GM18519 (cell line): ENCODE measurements at regions not wholly inside any gene's neighbourhood (a gene's known extent, or its start where the extent isn't known, plus 50 kb on each side); places are given as distances from the start of the nearest gene placed in this dataset.

Source experiments
- ATAC-seq: cut with Tn5 transposase; IDR thresholded peaks from one replicate; pipeline ENCODE4 v1.9.1; 2021; ENCODE audit warnings: mild to moderate bottlenecking, moderate library complexity; ENCODE audit not compliant: unreplicated experiment, low FRiP score

GRCh38 chr11:103619938-103620337 lies 416.5 kb upstream of the DDI1 start:
- no peak for ATAC-seq

GRCh38 chr11:103622296-103622695 lies 414.1 kb upstream of the DDI1 start:
- ATAC-seq = no peak

- peak; percentile 54 for ATAC-seq
Observed at GRCh38 chr11:103623933-103624332, 412.5 kb upstream of the DDI1 start.

- no peak for ATAC-seq
Observed at GRCh38 chr11:103624708-103625623, 411.5 kb upstream of the DDI1 start.

- ATAC-seq = no peak
Observed at GRCh38 chr11:103625624-103625965, 410.8 kb upstream of the DDI1 start.

GRCh38 chr11:103628121-103628520 lies 408.3 kb upstream of the DDI1 start:
- ATAC-seq = no peak

- no peak for ATAC-seq
Observed at GRCh38 chr11:103631841-103632240, 404.6 kb upstream of the DDI1 start.

- ATAC-seq = no peak
Observed at GRCh38 chr11:103633068-103633788, 403.2 kb upstream of the DDI1 start.

GRCh38 chr11:103633819-103634590 lies 402.4 kb upstream of the DDI1 start:
- ATAC-seq = no peak

- ATAC-seq = no peak
Observed at GRCh38 chr11:103636232-103636631, 400.2 kb upstream of the DDI1 start.

- ATAC-seq = no peak
Observed at GRCh38 chr11:103637295-103637694, 399.1 kb upstream of the DDI1 start.

GRCh38 chr11:103637831-103638230 lies 398.6 kb upstream of the DDI1 start:
- no peak for ATAC-seq

GRCh38 chr11:103644676-103645075 lies 391.8 kb upstream of the DDI1 start:
- ATAC-seq = no peak

GRCh38 chr11:103648054-103648453 lies 388.4 kb upstream of the DDI1 start:
- ATAC-seq = no peak

GRCh38 chr11:103648670-103649400 lies 387.6 kb upstream of the DDI1 start:
- ATAC-seq = peak; percentile 63

- no peak for ATAC-seq
Observed at GRCh38 chr11:103649401-103649895, 387.0 kb upstream of the DDI1 start.

GRCh38 chr11:103650330-103650729 lies 386.1 kb upstream of the DDI1 start:
- ATAC-seq = no peak

- no peak for ATAC-seq
Observed at GRCh38 chr11:103651341-103651998, 385.0 kb upstream of the DDI1 start.

- ATAC-seq = no peak
Observed at GRCh38 chr11:103652013-103652412, 384.4 kb upstream of the DDI1 start.

- no peak for ATAC-seq
Observed at GRCh38 chr11:103656382-103656781, 380.1 kb upstream of the DDI1 start.
